IMR-90 (cell line): ENCODE measurements at regions not wholly inside any gene's neighbourhood (a gene's known extent, or its start where the extent isn't known, plus 50 kb on each side); places are given as distances from the start of the nearest gene placed in this dataset.

ENCODE experiments used
- ATAC-seq: fragments of 200-7000 bp; cut with Tn5 transposase; 2 replicates; pipeline ENCODE4 v1.9.1; 2020; ENCODE audit warnings: low read depth, mild to moderate bottlenecking, moderate library complexity
- BruUV-seq: library from RNA; stranded (reverse); fragments of 400-500 nt; replicated peaks from 2 replicates; lab custom pipeline; 2021; lab: Mats Ljungman, UMichigan
- CTCF ChIA-PET: fragments of 300-600 bp; formaldehyde crosslinking; extraction: SDS; loops from one replicate; lab custom pipeline; 2021; ENCODE audit warnings: antibody characterized with exemption; lab: Yijun Ruan, JAX
- POLR2A ChIA-PET: fragments of 300-600 bp; sonication (Branson Sonifier 250); formaldehyde crosslinking; loops from one replicate; lab custom pipeline; 2022; ENCODE audit warnings: antibody characterized with exemption; ENCODE audit not compliant: unreplicated experiment; lab: Charles Lee
- DNase-seq: peaks from one replicate; pipeline ENCODE4 v3.0.0; 2013
- H2AFZ ChIP-seq: replicated peaks from 2 replicates; pipeline ENCODE3; 2013; ENCODE audit warnings: low read length, mild to moderate bottlenecking; ENCODE audit not compliant: poor library complexity
- H2AK5ac ChIP-seq: 2 replicates; pipeline ENCODE4 v1.6.1; 2013; ENCODE audit warnings: low read depth, low read length, inconsistent platforms
- H2AK9ac ChIP-seq: replicated peaks from 2 replicates; pipeline ENCODE3; 2013; ENCODE audit warnings: mild to moderate bottlenecking, low read depth, low read length, moderate library complexity; ENCODE audit not compliant: poor library complexity
- H2BK120ac ChIP-seq: 2 replicates; pipeline ENCODE4 v1.6.1; 2013; ENCODE audit warnings: low read depth, low read length, inconsistent platforms
- H2BK15ac ChIP-seq: 3 replicates; pipeline ENCODE4 v1.6.1; 2013; ENCODE audit warnings: low read depth, low read length, inconsistent platforms
- H2BK20ac ChIP-seq: 2 replicates; pipeline ENCODE4 v1.6.1; 2013; ENCODE audit warnings: low read depth, mild to moderate bottlenecking, inconsistent platforms, low read length, moderate library complexity
- H2BK5ac ChIP-seq: 2 replicates; pipeline ENCODE4 v1.6.1; 2013; ENCODE audit warnings: mild to moderate bottlenecking, low read depth, low read length, inconsistent platforms; ENCODE audit not compliant: poor library complexity, severe bottlenecking
- H3K14ac ChIP-seq: replicated peaks from 2 replicates; pipeline ENCODE4 v1.6.1; 2013; ENCODE audit warnings: low read depth, low read length, inconsistent platforms
- H3K18ac ChIP-seq: 2 replicates; pipeline ENCODE4 v1.6.1; 2013; ENCODE audit warnings: low read depth, low read length, control low read depth
- H3K23ac ChIP-seq: 2 replicates; pipeline ENCODE4 v1.6.1; 2013; ENCODE audit warnings: low read depth, low read length, inconsistent platforms
- H3K27ac ChIP-seq: 2 replicates; pipeline ENCODE4 v1.5.1; 2013; ENCODE audit warnings: mild to moderate bottlenecking, control low read depth, low read length; ENCODE audit not compliant: insufficient read depth
- H3K27me3 ChIP-seq: 2 replicates; pipeline ENCODE4 v1.6.1; 2013; ENCODE audit warnings: low read length; ENCODE audit not compliant: control insufficient read depth, insufficient read depth
- H3K36me3 ChIP-seq: 2 replicates; pipeline ENCODE4 v1.6.1; 2013; ENCODE audit warnings: low read length, mixed read lengths; ENCODE audit not compliant: control insufficient read depth, insufficient read depth
- H3K4ac ChIP-seq: 2 replicates; pipeline ENCODE4 v1.6.1; 2013; ENCODE audit warnings: low read depth, low read length, inconsistent platforms
- H3K4me1 ChIP-seq: 2 replicates; pipeline ENCODE4 v1.6.1; 2013; ENCODE audit warnings: low read length, mixed read lengths; ENCODE audit not compliant: control insufficient read depth, insufficient read depth
- H3K4me2 ChIP-seq: 2 replicates; pipeline ENCODE4 v1.6.1; 2013; ENCODE audit warnings: low read depth, mild to moderate bottlenecking, control low read depth, low read length, moderate library complexity
- H3K4me3 ChIP-seq: 2 replicates; pipeline ENCODE4 v1.5.1; 2013; ENCODE audit warnings: low read depth, mild to moderate bottlenecking, control low read depth, low read length, moderate library complexity; ENCODE audit not compliant: insufficient read depth
- H3K56ac ChIP-seq: 2 replicates; pipeline ENCODE4 v1.6.1; 2013; ENCODE audit warnings: low read length, inconsistent platforms; ENCODE audit not compliant: insufficient read depth; ENCODE audit errors: extremely low read depth
- H3K79me1 ChIP-seq, 2 experiments: 2 replicates each; pipeline ENCODE4 v1.6.1; 2013; ENCODE audit warnings: low read length in 2 of 2, inconsistent platforms in 1 of 2, low read depth in 1 of 2
- H3K9ac ChIP-seq: 2 replicates; pipeline ENCODE4 v1.6.1; 2013; ENCODE audit warnings: low read depth, low read length, control low read depth
- H3K9me1 ChIP-seq: 2 replicates; pipeline ENCODE4 v1.6.1; 2013; ENCODE audit warnings: low read length, inconsistent platforms; ENCODE audit not compliant: insufficient read depth
- H3K9me3 ChIP-seq: 2 replicates; pipeline ENCODE4 v1.6.1; 2013; ENCODE audit warnings: low read length; ENCODE audit not compliant: control insufficient read depth, insufficient read depth
- H4K20me1 ChIP-seq: 2 replicates; pipeline ENCODE4 v1.6.1; 2013; ENCODE audit warnings: low read length, inconsistent platforms; ENCODE audit not compliant: insufficient read depth
- H4K5ac ChIP-seq: 2 replicates; pipeline ENCODE4 v1.6.1; 2013; ENCODE audit warnings: mild to moderate bottlenecking, low read depth, low read length, control low read depth
- H4K8ac ChIP-seq, 2 experiments: 2 replicates each; pipeline ENCODE4 v1.6.1; 2013; ENCODE audit warnings: low read depth in 2 of 2, low read length in 2 of 2, control low read depth in 1 of 2, inconsistent platforms in 1 of 2
- H4K91ac ChIP-seq: 2 replicates; pipeline ENCODE4 v1.6.1; 2013; ENCODE audit warnings: low read depth, low read length, inconsistent platforms; ENCODE audit not compliant: insufficient read depth
- BHLHE40 ChIP-seq: fragments of 150-350 bp; IDR thresholded peaks from 2 replicates; pipeline ENCODE4 v1.6.1; 2016; ENCODE audit warnings: mild to moderate bottlenecking, low read depth, low read length
- CEBPB ChIP-seq: IDR thresholded peaks from 2 replicates; pipeline ENCODE4 v1.6.1; 2012; ENCODE audit warnings: low read depth, low read length, improper control_type of control experiment
- CTCF ChIP-seq: conservative IDR thresholded peaks from 2 replicates; pipeline ENCODE4 v1.5.1; 2012; ENCODE audit warnings: mild to moderate bottlenecking, low read depth, low read length, improper control_type of control experiment
- ELK1 ChIP-seq: fragments of 150-350 bp; IDR thresholded peaks from 2 replicates; pipeline ENCODE4 v1.6.1; 2016; ENCODE audit warnings: low read depth, mild to moderate bottlenecking, low read length, moderate library complexity, borderline replicate concordance
- FOS ChIP-seq: fragments of 150-350 bp; IDR thresholded peaks from 2 replicates; pipeline ENCODE4 v1.6.1; 2016; ENCODE audit warnings: low read depth, low read length
- MAFK ChIP-seq: IDR thresholded peaks from 2 replicates; pipeline ENCODE4 v1.6.1; 2012; ENCODE audit warnings: low read depth, low read length, improper control_type of control experiment
- MAZ ChIP-seq: IDR thresholded peaks from 2 replicates; pipeline ENCODE4 v1.6.1; 2012; ENCODE audit warnings: low read depth, mild to moderate bottlenecking, low read length, improper control_type of control experiment, moderate library complexity, borderline replicate concordance
- MXI1 ChIP-seq: IDR thresholded peaks from 2 replicates; pipeline ENCODE4 v1.6.1; 2012; ENCODE audit warnings: low read depth, mild to moderate bottlenecking, low read length, moderate library complexity, borderline replicate concordance
- POLR2A ChIP-seq: IDR thresholded peaks from 2 replicates; pipeline ENCODE4 v1.6.1; 2012; ENCODE audit warnings: mild to moderate bottlenecking, low read depth, low read length
- RAD21 ChIP-seq: IDR thresholded peaks from 2 replicates; pipeline ENCODE4 v1.6.1; 2012; ENCODE audit warnings: low read length, improper control_type of control experiment
- SMC3 ChIP-seq: fragments of 150-350 bp; IDR thresholded peaks from 2 replicates; pipeline ENCODE4 v1.6.1; 2016; ENCODE audit warnings: low read depth, mild to moderate bottlenecking, antibody characterized with exemption, low read length, moderate library complexity
- USF2 ChIP-seq: fragments of 150-350 bp; IDR thresholded peaks from 2 replicates; pipeline ENCODE4 v1.6.1; 2017; ENCODE audit warnings: mild to moderate bottlenecking, antibody characterized with exemption, low read length, low read depth
- WGBS, 2 experiments: methylation state at CpG; one replicate each; pipeline versions ENCODE4 v1.1.5 to v1.1.7; 2013; ENCODE audit warnings: missing lambda C conversion rate in 2 of 2; ENCODE audit not compliant: insufficient read length in 1 of 2; ENCODE audit errors: extremely low coverage in 2 of 2; 5-methylcytosine and 5-hydroxymethylcytosine counted together
- dilution Hi-C: fragments of 300-500 bp; cut with HindIII; formaldehyde crosslinking; loops from one replicate; pipeline ENCODE4 v1.14.3; 2018; ENCODE audit warnings: low sequenced_read_pairs; ENCODE audit not compliant: unreplicated experiment
- in situ Hi-C: fragments of 300-500 bp; cut with MboI; formaldehyde crosslinking; loops from 3 replicates; pipeline ENCODE4 v1.14.3; 2019; ENCODE audit warnings: low sequenced_read_pairs, inconsistent platforms, mixed read lengths
- intact Hi-C: fragments of 100-400 bp; cut with micrococcal nuclease; formaldehyde crosslinking; loops from 2 replicates; pipeline ENCODE4 v1.10.0; 2022

- ATAC-seq: no peak
- dilution Hi-C loops (no loop called here), intact Hi-C loops (no loop called here), in situ Hi-C loops (no loop called here)
- Histone ChIP-seq H4K91ac (no peak overlapping the region), H4K5ac (no peak overlapping the region), H3K4ac (no peak overlapping the region), H3K4me3 (no peak overlapping the region), H3K23ac (no peak overlapping the region), H2BK20ac (no peak overlapping the region), H3K9me1 (no peaks in the 10 kb centered on the region), H2BK15ac (no peak overlapping the region), H3K79me1 (no peaks in the 10 kb centered on the region), H2AFZ (no peak overlapping the region), H2BK5ac (no peak overlapping the region), H3K9ac (no peak overlapping the region), H2BK120ac (no peak overlapping the region), H3K27me3 (no peaks in the 10 kb centered on the region), H3K18ac (no peak overlapping the region), H3K36me3 (no peaks in the 10 kb centered on the region), H3K9me3 (peaks cover 35% of the 10 kb centered on the region), H2AK5ac (no peak overlapping the region), H3K4me2 (no peak overlapping the region), H3K4me1 (no peaks in the 10 kb centered on the region), H3K56ac (no peak overlapping the region), H2AK9ac (no peak overlapping the region), H4K20me1 (no peaks in the 10 kb centered on the region), H4K8ac (no peak overlapping the region), H3K27ac (no peak overlapping the region), H3K14ac (no peak overlapping the region)
- no peak for TF ChIP-seq SMC3
- TF ChIP-seq USF2: no peak
- TF ChIP-seq RAD21: no peak
- TF ChIP-seq CEBPB: no peak
- no peak for TF ChIP-seq MXI1
- no peak for TF ChIP-seq MAFK
- no peak for TF ChIP-seq CTCF
- TF ChIP-seq BHLHE40: no peak
- TF ChIP-seq POLR2A: no peak
- no peak for TF ChIP-seq FOS
- no peak for TF ChIP-seq ELK1
- TF ChIP-seq MAZ: no peak
- POLR2A ChIA-PET: no interaction called here
- no peak for DNase-seq
- CTCF ChIA-PET: no interaction called here
- WGBS, 2 experiments: 34% methylated on average over 2 of the region's 15 CpGs; no CpG with 5 or more reads in 1 of the 2 experiments
- no TSS peak for BruUV-seq
Measured at GRCh38 chr18:78303519-78304191, 676.0 kb upstream of the SALL3 start.
